Panc1 (cell line): ENCODE measurements at regions not wholly inside any gene's neighbourhood (a gene's known extent, or its start where the extent isn't known, plus 50 kb on each side); places are given as distances from the start of the nearest gene placed in this dataset.

Experiments used
- REST ChIP-seq, 2 experiments: IDR thresholded peaks; 2 replicates each; pipeline ENCODE4 v1.6.1; 2011 to 2012; ENCODE audit warnings: low read depth in 2 of 2, control low read depth in 1 of 2, low read length in 1 of 2, mild to moderate bottlenecking in 1 of 2, moderate library complexity in 1 of 2; ENCODE audit not compliant: insufficient read depth in 1 of 2
- TCF7L2 ChIP-seq: IDR thresholded peaks from 2 replicates; pipeline ENCODE4 v1.6.1; 2011; ENCODE audit warnings: mild to moderate bottlenecking, low read depth, low read length, inconsistent platforms

- no peak for TF ChIP-seq TCF7L2
- no peak for TF ChIP-seq REST (IDR thresholded peaks at IDR 0.05; ENCODE audit: insufficient read depth in 1 of 2, low read depth in 2 of 2, low read length in 1 of 2)
These were observed 341.6 kb upstream of the NRSN1 start for GRCh38 chr6:23784301-23784919.
